Ishikawa (cell line): ENCODE measurements at regions not wholly inside any gene's neighbourhood (a gene's known extent, or its start where the extent isn't known, plus 50 kb on each side); places are given as distances from the start of the nearest gene placed in this dataset.

Experiments used
- CEBPB ChIP-seq: IDR thresholded peaks from 2 replicates; pipeline ENCODE4 v1.6.1; 2012
- CREB1 ChIP-seq: IDR thresholded peaks from 2 replicates; pipeline ENCODE4 v1.6.1; 2012; ENCODE audit warnings: low read depth
- EGR1 ChIP-seq: IDR thresholded peaks from 2 replicates; pipeline ENCODE4 v1.6.1; 2012
- EP300 ChIP-seq: IDR thresholded peaks from 2 replicates; pipeline ENCODE4 v1.6.1; 2012; ENCODE audit warnings: borderline replicate concordance
- FOXM1 ChIP-seq: IDR thresholded peaks from 2 replicates; pipeline ENCODE4 v1.6.1; 2012; ENCODE audit warnings: low read depth, borderline replicate concordance
- NFIC ChIP-seq: IDR thresholded peaks from 2 replicates; pipeline ENCODE4 v1.6.1; 2012
- RAD21 ChIP-seq: IDR thresholded peaks from 2 replicates; pipeline ENCODE4 v1.6.1; 2012; ENCODE audit warnings: low read depth
- TAF1 ChIP-seq: IDR thresholded peaks from 2 replicates; pipeline ENCODE4 v1.6.1; 2012; ENCODE audit warnings: low read depth, mild to moderate bottlenecking
- TCF12 ChIP-seq: IDR thresholded peaks from 2 replicates; pipeline ENCODE4 v1.6.1; 2012; ENCODE audit warnings: low read depth
- TEAD4 ChIP-seq: IDR thresholded peaks from 2 replicates; pipeline ENCODE4 v1.6.1; 2012
- YY1 ChIP-seq: IDR thresholded peaks from 2 replicates; pipeline ENCODE4 v1.6.1; 2012; ENCODE audit warnings: low read depth
- ZBTB7A ChIP-seq: IDR thresholded peaks from 2 replicates; pipeline ENCODE4 v1.6.1; 2012; ENCODE audit warnings: low read depth
- TF ChIP-seq, protein P1 (sequence below): IDR thresholded peaks from 2 replicates; pipeline ENCODE4 v1.6.1; 2012
- TF ChIP-seq, protein P2 (sequence below): IDR thresholded peaks from 2 replicates; pipeline ENCODE4 v1.6.1; 2012; ENCODE audit warnings: low read depth, mild to moderate bottlenecking
- TF ChIP-seq, protein P3 (sequence below): IDR thresholded peaks from 2 replicates; pipeline ENCODE4 v1.6.1; 2012

DNA sequence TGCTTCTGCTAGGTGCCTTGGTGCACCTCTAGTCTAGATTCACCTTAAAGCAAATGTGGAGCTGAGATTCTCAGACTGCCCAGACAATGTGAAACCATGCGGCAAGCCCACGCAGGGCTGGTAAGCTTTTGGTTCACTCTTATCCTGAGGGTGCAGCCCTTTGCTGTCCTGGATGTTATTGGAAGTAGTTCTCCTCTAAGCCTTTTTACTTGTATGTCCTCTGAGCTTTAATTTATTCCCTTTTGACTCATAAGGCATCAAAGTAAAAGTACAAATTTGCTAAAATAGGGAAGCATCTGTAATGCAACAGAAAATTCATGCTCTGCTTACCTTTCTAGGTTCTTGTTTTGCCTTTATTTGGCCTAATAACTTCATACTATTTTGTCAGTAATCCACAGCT is 186.8 kb downstream of the MACC1 start:
- no peak for TF ChIP-seq RAD21
- TF ChIP-seq, protein P1, sequence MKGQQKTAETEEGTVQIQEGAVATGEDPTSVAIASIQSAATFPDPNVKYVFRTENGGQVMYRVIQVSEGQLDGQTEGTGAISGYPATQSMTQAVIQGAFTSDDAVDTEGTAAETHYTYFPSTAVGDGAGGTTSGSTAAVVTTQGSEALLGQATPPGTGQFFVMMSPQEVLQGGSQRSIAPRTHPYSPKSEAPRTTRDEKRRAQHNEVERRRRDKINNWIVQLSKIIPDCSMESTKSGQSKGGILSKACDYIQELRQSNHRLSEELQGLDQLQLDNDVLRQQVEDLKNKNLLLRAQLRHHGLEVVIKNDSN: no peak
- TF ChIP-seq CEBPB: no peak
- no peak for TF ChIP-seq EGR1
- no peak for TF ChIP-seq CREB1
- TF ChIP-seq, protein P2, sequence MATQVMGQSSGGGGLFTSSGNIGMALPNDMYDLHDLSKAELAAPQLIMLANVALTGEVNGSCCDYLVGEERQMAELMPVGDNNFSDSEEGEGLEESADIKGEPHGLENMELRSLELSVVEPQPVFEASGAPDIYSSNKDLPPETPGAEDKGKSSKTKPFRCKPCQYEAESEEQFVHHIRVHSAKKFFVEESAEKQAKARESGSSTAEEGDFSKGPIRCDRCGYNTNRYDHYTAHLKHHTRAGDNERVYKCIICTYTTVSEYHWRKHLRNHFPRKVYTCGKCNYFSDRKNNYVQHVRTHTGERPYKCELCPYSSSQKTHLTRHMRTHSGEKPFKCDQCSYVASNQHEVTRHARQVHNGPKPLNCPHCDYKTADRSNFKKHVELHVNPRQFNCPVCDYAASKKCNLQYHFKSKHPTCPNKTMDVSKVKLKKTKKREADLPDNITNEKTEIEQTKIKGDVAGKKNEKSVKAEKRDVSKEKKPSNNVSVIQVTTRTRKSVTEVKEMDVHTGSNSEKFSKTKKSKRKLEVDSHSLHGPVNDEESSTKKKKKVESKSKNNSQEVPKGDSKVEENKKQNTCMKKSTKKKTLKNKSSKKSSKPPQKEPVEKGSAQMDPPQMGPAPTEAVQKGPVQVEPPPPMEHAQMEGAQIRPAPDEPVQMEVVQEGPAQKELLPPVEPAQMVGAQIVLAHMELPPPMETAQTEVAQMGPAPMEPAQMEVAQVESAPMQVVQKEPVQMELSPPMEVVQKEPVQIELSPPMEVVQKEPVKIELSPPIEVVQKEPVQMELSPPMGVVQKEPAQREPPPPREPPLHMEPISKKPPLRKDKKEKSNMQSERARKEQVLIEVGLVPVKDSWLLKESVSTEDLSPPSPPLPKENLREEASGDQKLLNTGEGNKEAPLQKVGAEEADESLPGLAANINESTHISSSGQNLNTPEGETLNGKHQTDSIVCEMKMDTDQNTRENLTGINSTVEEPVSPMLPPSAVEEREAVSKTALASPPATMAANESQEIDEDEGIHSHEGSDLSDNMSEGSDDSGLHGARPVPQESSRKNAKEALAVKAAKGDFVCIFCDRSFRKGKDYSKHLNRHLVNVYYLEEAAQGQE: no peak
- no peak for TF ChIP-seq TEAD4
- TF ChIP-seq, protein P3, sequence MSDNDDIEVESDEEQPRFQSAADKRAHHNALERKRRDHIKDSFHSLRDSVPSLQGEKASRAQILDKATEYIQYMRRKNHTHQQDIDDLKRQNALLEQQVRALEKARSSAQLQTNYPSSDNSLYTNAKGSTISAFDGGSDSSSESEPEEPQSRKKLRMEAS: no peak
- no peak for TF ChIP-seq TAF1
- TF ChIP-seq NFIC: no peak
- TF ChIP-seq FOXM1: no peak
- no peak for TF ChIP-seq YY1
- TF ChIP-seq TCF12: no peak

DNA sequence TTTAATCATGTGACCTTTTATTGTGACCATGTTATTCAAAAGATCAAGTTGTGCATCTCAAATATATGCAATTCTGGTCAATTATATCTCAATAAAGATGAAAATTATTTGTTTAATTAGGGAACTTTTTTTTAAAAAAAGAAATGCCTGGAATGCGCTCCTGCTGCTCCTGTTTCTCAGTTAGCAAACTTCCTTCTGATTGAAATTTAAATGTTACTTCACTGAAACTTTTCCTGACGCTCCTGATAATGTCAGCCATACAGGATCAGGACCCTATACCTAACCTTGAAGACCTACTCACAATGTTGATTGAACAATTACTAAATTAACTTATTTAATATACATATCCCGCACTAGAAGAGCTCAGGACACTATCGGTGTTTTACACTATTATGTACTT is 190.4 kb downstream of the MACC1 start:
- TF ChIP-seq CREB1 (no peak), RAD21 (no peak), TAF1 (no peak), ZBTB7A (no peak), EP300 (no peak), NFIC (no peak), YY1 (no peak), EGR1 (no peak), CEBPB (no peak), FOXM1 (no peak), TEAD4 (no peak)
- TF ChIP-seq, protein P1: no peak
- TF ChIP-seq, protein P2: no peak

DNA sequence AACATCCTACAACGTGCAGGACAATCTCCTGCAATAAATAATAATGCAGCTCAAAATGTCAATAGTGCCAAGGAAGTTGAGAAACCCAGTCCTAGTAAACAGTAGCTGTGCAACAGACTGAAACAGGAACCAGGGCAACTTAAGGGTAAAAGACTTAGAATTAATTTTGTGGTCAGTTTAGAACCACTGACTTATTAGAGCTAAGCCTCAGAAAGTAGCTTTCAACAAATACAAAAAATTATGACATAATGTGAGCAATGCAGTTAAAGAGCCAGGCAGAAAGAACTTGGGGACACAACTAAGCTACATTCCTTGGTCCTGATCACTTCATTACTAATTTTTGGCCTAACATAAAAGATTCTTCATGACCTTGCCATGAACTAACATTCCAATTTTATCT is 195.4 kb downstream of the MACC1 start:
- TF ChIP-seq, protein P2: no peak
- no peak for TF ChIP-seq YY1
- no peak for TF ChIP-seq CEBPB
- no peak for TF ChIP-seq RAD21
- TF ChIP-seq NFIC: no peak
- TF ChIP-seq CREB1: no peak
- TF ChIP-seq, protein P3: no peak
- TF ChIP-seq TEAD4: no peak
- no peak for TF ChIP-seq TAF1
- TF ChIP-seq EGR1: no peak
- no peak for TF ChIP-seq EP300
- no peak for TF ChIP-seq FOXM1

DNA sequence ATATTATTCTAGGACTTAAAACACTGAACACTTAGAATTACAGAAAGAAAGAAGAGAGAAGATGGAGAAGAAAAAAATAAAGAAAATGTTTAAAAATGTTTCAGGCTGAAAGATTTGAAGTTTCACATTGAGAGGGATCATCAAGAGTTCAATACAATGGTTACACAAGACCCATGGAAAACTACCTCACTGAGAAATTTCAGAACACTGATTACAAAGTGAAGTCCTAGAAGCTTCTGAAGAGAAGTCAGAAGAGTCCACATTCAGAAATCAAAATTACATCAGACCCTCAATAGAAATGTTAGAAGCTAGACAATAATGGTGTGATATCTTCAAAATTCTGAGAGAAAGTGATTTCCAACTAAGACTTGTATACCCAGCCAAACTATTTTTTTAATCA is 196.1 kb downstream of the MACC1 start:
- TF ChIP-seq FOXM1 (no peak), EP300 (no peak), RAD21 (no peak), TEAD4 (no peak), TCF12 (no peak), TAF1 (no peak), YY1 (no peak), CEBPB (no peak)
- TF ChIP-seq, protein P1: no peak
- TF ChIP-seq, protein P2: no peak
